Activated naive CD4-positive, alpha-beta T cell treated with anti-CD3 and anti-CD28 coated beads, Interleukin-2, amount 50 U/mL, for 16 hours (primary cell): ENCODE measurements at regions not wholly inside any gene's neighbourhood (a gene's known extent, or its start where the extent isn't known, plus 50 kb on each side); places are given as distances from the start of the nearest gene placed in this dataset.
A peak's percentile ranks its signal among the peaks of the same experiment; 100 is the strongest.

Experiments used
- DNase-seq: peaks from one replicate; pipeline ENCODE4 v3.0.0-alpha.2; 2020

- DNase-seq, result no peak
These were observed 240.6 kb upstream of the PDGFD start for GRCh38 chr11:104404231-104405175.

GRCh38 chr11:104402812-104403521 lies 239.0 kb upstream of the PDGFD start:
- DNase-seq, result no peak

- DNase-seq, result no peak
These were observed 230.6 kb upstream of the PDGFD start for GRCh38 chr11:104394508-104394907.

GRCh38 chr11:104390651-104391050 lies 226.7 kb upstream of the PDGFD start:
- no peak for DNase-seq

GRCh38 chr11:104385884-104386283 lies 221.9 kb upstream of the PDGFD start:
- DNase-seq, result no peak

- DNase-seq, result no peak
These were observed 216.4 kb upstream of the PDGFD start for GRCh38 chr11:104380358-104380757.

- DNase-seq, result no peak
These were observed 208.2 kb upstream of the PDGFD start for GRCh38 chr11:104372111-104372510.

GRCh38 chr11:104370478-104370877 lies 206.5 kb upstream of the PDGFD start:
- no peak for DNase-seq

- no peak for DNase-seq
These were observed 205.8 kb upstream of the PDGFD start for GRCh38 chr11:104369761-104370160.

GRCh38 chr11:104366321-104366734 lies 202.4 kb upstream of the PDGFD start:
- peak; percentile 8 for DNase-seq

GRCh38 chr11:104365676-104366075 lies 201.7 kb upstream of the PDGFD start:
- no peak for DNase-seq

GRCh38 chr11:104361975-104362374 lies 198.0 kb upstream of the PDGFD start:
- DNase-seq, result no peak

- DNase-seq, result no peak
These were observed 188.1 kb upstream of the PDGFD start for GRCh38 chr11:104352036-104352435.

GRCh38 chr11:104343578-104343977 lies 179.6 kb upstream of the PDGFD start:
- no peak for DNase-seq

- DNase-seq, result no peak
These were observed 176.6 kb upstream of the PDGFD start for GRCh38 chr11:104340590-104340989.

- DNase-seq, result no peak
These were observed 175.5 kb upstream of the PDGFD start for GRCh38 chr11:104339380-104339831.

GRCh38 chr11:104338186-104338585 lies 174.2 kb upstream of the PDGFD start:
- DNase-seq, result no peak

- DNase-seq, result no peak
These were observed 173.3 kb upstream of the PDGFD start for GRCh38 chr11:104337273-104337672.

- DNase-seq, result no peak
These were observed 170.0 kb upstream of the PDGFD start for GRCh38 chr11:104333977-104334376.

- DNase-seq, result no peak
These were observed 168.2 kb upstream of the PDGFD start for GRCh38 chr11:104332110-104332509.

GRCh38 chr11:104329078-104329665 lies 165.2 kb upstream of the PDGFD start:
- DNase-seq, result no peak

GRCh38 chr11:104328512-104328907 lies 164.6 kb upstream of the PDGFD start:
- no peak for DNase-seq

GRCh38 chr11:104327861-104328511 lies 164.0 kb upstream of the PDGFD start:
- no peak for DNase-seq
